ENCODE measurements at regions not wholly inside any gene's neighbourhood (a gene's known extent, or its start where the extent isn't known, plus 50 kb on each side); places are given as distances from the start of the nearest gene placed in this dataset.

DNA sequence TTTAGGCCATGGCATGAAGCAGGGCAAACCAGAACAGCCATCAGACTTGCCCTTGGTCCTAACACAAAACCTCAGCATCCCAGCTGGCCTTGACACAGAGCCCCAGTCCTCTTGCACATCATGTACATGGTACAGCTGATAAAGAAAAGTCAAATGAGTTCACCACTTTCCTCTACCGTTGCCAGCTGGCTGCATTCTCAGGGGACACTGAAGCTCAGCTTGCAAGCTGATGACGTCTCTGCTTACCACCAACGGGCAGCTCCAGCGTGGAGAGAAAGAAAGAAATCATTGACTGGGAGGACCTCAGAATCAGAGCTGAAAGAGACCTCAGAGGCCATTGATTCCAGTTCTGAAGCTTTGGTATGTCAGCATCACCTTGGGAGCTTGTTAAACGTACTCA lies 80.7 kb upstream of the CES5A start:
- H3K4me1 ChIP-seq (ENCODE audit: control insufficient read depth, insufficient read depth, low read length) = no peaks in the 10 kb centered on the region
- no peak overlapping the region for H3K4me3 ChIP-seq (ENCODE audit: low read length)
- no peaks in the 10 kb centered on the region for H3K27me3 ChIP-seq (ENCODE audit: control insufficient read depth, insufficient read depth, low read length)
- no peaks in the 10 kb centered on the region for H3K36me3 ChIP-seq (ENCODE audit: control insufficient read depth, insufficient read depth, low read length)
- H3K27ac ChIP-seq (ENCODE audit: low read length) = no peak overlapping the region
- no peaks in the 10 kb centered on the region for H3K9me3 ChIP-seq (replicated peaks; ENCODE audit: control insufficient read depth, low read depth, low read length)
- WGBS (ENCODE audit: insufficient coverage) = 44% methylated on average over 3 of the region's 5 CpGs
- DNase-seq = peak; percentile 13

DNA sequence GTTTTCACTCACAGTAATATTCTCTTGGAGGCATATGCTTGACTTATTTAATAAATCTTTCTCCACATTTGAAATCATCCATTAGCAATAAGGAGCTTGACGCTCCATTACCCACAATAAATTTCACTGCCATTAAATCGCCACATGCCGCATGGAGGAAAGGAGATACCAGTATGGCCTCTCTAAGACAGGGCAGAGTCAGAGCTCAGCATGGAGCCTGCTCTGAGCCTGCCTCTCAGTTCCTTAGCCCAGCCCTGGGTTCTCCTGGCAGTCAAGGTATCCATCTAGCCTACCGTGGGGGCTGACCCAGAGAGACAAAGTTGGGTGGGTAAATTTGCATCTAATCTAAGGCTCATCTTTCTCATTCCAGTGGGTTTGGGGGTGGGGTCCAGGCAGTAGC lies 80.3 kb upstream of the CES5A start:
- H3K27ac ChIP-seq (ENCODE audit: low read length) = no peak overlapping the region
- no peaks in the 10 kb centered on the region for H3K9me3 ChIP-seq (replicated peaks; ENCODE audit: control insufficient read depth, low read depth, low read length)
- WGBS (ENCODE audit: insufficient coverage) = 63% methylated on average over 3 of the region's 4 CpGs
- H3K27me3 ChIP-seq (ENCODE audit: control insufficient read depth, insufficient read depth, low read length) = no peaks in the 10 kb centered on the region
- H3K4me3 ChIP-seq (ENCODE audit: low read length) = no peak overlapping the region
- no peaks in the 10 kb centered on the region for H3K36me3 ChIP-seq (ENCODE audit: control insufficient read depth, insufficient read depth, low read length)
- DNase-seq = no peak
- H3K4me1 ChIP-seq (ENCODE audit: control insufficient read depth, insufficient read depth, low read length) = no peaks in the 10 kb centered on the region

DNA sequence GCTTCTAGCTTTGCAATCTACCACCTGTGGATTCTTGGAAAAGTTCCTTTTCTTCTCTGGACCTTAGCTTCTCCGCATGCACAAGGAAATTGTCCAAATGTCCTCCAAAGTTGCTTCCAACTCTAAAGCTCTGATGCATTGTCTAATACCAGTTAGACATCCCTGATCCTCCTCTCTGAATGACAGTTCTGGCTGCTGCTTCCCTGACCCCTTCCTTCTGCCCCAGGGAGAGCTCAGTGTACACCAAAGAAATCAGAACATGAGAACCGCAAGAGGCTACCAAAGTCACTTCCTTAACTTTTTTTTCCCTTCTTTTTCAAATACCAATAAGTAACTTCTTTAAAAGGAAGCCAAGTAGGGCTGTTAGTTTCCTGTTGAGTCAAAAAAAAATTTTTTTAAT lies 79.7 kb upstream of the CES5A start:
- Histone ChIP-seq H3K4me3 (ENCODE audit: low read length) (no peak overlapping the region), H3K27ac (ENCODE audit: low read length) (no peak overlapping the region), H3K4me1 (ENCODE audit: control insufficient read depth, insufficient read depth, low read length) (no peaks in the 10 kb centered on the region), H3K27me3 (ENCODE audit: control insufficient read depth, insufficient read depth, low read length) (no peaks in the 10 kb centered on the region), H3K9me3 (replicated peaks; ENCODE audit: control insufficient read depth, low read depth, low read length) (no peaks in the 10 kb centered on the region), H3K36me3 (ENCODE audit: control insufficient read depth, insufficient read depth, low read length) (no peaks in the 10 kb centered on the region)
- DNase-seq = no peak
- WGBS (ENCODE audit: insufficient coverage) = 40% methylated on average over 1 of the region's 2 CpGs

DNA sequence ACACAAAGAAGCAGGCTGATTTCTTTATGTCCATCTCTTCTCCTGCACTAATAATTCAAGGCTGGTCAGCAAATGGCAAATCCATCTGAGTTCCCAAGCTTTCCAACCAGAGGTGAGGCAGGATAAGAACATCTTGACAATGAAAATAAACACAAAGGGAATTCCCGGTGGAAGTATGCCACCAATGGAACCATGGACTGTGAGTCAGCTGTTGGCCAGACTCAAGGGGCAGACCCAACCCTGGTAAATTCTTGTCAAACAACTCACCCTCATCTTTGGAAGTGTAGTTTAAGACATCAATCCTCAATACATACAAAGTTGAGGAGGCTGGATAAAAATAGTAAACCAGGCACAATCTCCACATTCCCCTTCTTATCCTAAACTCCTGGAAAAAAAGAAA lies 74.3 kb upstream of the CES5A start:
- Histone ChIP-seq H3K4me3 (ENCODE audit: low read length) (no peak overlapping the region), H3K4me1 (ENCODE audit: control insufficient read depth, insufficient read depth, low read length) (peaks cover 1% of the 10 kb centered on the region), H3K9me3 (replicated peaks; ENCODE audit: control insufficient read depth, low read depth, low read length) (no peaks in the 10 kb centered on the region), H3K36me3 (ENCODE audit: control insufficient read depth, insufficient read depth, low read length) (no peaks in the 10 kb centered on the region), H3K27me3 (ENCODE audit: control insufficient read depth, insufficient read depth, low read length) (no peaks in the 10 kb centered on the region), H3K27ac (ENCODE audit: low read length) (no peak overlapping the region)
- WGBS (ENCODE audit: insufficient coverage) = no CpG with 5 or more reads among the region's 1 CpG
- no peak for DNase-seq

DNA sequence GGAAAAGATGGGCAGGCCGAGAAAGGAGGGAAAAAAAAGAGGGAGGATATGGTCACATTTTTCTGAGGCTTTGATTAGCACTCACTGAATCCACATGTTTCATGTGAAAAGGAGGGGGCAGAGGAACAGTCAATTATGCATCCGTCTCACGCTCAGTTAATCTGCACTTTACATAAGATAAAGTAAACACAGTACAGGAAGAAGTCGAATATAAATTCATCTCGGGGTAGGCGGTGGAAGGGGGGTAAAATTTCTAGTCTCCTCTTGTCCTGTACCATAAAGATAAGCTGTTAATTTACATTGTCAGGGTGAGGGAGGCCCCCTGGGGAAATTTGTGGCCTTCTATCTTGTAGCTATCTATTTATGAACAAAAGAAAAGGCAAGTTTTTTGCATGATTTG lies 73.1 kb upstream of the CES5A start:
- no peak overlapping the region for H3K4me3 ChIP-seq (ENCODE audit: low read length)
- no peak for DNase-seq
- no peaks in the 10 kb centered on the region for H3K9me3 ChIP-seq (replicated peaks; ENCODE audit: control insufficient read depth, low read depth, low read length)
- no peaks in the 10 kb centered on the region for H3K27me3 ChIP-seq (ENCODE audit: control insufficient read depth, insufficient read depth, low read length)
- H3K27ac ChIP-seq (ENCODE audit: low read length) = no peak overlapping the region
- peaks cover 2% of the 10 kb centered on the region for H3K4me1 ChIP-seq (ENCODE audit: control insufficient read depth, insufficient read depth, low read length)
- H3K36me3 ChIP-seq (ENCODE audit: control insufficient read depth, insufficient read depth, low read length) = no peaks in the 10 kb centered on the region
- WGBS (ENCODE audit: insufficient coverage) = no CpG with 5 or more reads among the region's 6 CpGs

DNA sequence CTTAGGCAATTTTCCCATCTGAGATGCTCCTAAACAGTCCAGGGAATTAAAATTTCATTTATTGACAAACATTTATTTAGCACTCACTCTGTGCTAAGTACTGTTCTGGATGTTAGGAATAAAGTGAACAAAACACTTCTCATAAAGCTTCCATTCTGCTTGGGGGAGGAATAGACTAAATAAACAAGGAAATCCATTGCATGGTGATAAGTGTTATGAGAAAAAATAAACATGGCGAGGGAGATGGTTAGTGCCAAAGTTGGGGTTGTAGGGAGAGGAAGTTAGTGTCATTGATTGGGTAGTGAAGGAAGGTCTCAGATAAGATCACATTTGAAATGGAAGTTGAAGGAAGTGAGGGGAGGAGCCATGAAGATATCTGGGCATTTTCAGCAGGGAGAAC lies 72.2 kb upstream of the CES5A start:
- no peak for DNase-seq
- H3K36me3 ChIP-seq (ENCODE audit: control insufficient read depth, insufficient read depth, low read length) = no peaks in the 10 kb centered on the region
- H3K27me3 ChIP-seq (ENCODE audit: control insufficient read depth, insufficient read depth, low read length) = no peaks in the 10 kb centered on the region
- H3K27ac ChIP-seq (ENCODE audit: low read length) = no peak overlapping the region
- no peaks in the 10 kb centered on the region for H3K9me3 ChIP-seq (replicated peaks; ENCODE audit: control insufficient read depth, low read depth, low read length)
- no peak overlapping the region for H3K4me3 ChIP-seq (ENCODE audit: low read length)
- H3K4me1 ChIP-seq (ENCODE audit: control insufficient read depth, insufficient read depth, low read length) = peaks cover 2% of the 10 kb centered on the region
- 85% methylated on average over 1 of the region's 1 CpG for WGBS (ENCODE audit: insufficient coverage)

DNA sequence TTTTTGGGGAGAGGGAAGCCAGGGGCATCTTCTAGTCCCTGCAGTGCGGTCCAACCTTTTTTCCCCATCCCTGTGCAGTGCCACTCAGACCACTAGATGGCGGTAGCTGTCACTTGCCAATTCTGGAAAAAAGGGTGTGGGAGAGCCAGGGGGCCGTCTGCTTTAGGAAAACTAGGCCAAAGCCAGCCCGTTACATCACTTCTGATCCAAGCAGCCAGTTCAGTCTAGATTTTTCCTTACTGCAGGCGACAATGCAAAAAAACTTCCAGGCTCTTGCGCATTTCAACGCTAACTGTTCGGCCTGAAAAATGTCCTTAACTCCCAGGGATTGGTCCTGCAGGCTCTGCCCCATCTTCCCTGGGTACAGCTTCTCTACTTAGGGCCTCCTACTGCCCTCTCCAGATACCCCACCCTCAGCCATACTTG lies 69.2 kb upstream of the CES5A start:
- Histone ChIP-seq H3K4me3 (ENCODE audit: low read length) (no peak overlapping the region), H3K36me3 (ENCODE audit: control insufficient read depth, insufficient read depth, low read length) (no peaks in the 10 kb centered on the region), H3K27ac (ENCODE audit: low read length) (no peak overlapping the region), H3K27me3 (ENCODE audit: control insufficient read depth, insufficient read depth, low read length) (no peaks in the 10 kb centered on the region), H3K9me3 (replicated peaks; ENCODE audit: control insufficient read depth, low read depth, low read length) (no peaks in the 10 kb centered on the region), H3K4me1 (ENCODE audit: control insufficient read depth, insufficient read depth, low read length) (peaks cover 2% of the 10 kb centered on the region)
- WGBS (ENCODE audit: insufficient coverage) = 26% methylated on average over 8 of the region's 8 CpGs
- peak; percentile 95 for DNase-seq

DNA sequence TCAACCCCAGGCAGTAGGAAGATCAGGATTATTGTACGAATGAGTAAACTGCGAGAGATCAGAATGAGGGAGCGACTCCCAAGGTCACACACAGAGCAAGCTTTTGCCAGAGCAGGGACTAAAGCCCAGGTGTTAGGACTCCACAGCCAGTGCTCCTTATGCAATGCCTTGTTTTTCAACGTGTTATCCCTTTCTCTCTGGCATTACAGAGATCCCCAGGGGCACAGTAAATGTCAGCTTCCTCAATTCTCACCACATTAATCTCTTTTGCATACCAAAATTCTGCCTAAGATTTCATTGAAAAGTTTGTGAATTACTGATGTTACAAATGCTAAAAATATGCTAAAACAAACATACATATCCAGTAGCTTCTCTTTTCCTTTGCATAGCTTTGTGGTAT lies 68.1 kb upstream of the CES5A start:
- no peak overlapping the region for H3K4me3 ChIP-seq (ENCODE audit: low read length)
- H3K4me1 ChIP-seq (ENCODE audit: control insufficient read depth, insufficient read depth, low read length) = peaks cover 2% of the 10 kb centered on the region
- 20% methylated on average over 2 of the region's 4 CpGs for WGBS (ENCODE audit: insufficient coverage)
- H3K27me3 ChIP-seq (ENCODE audit: control insufficient read depth, insufficient read depth, low read length) = no peaks in the 10 kb centered on the region
- no peaks in the 10 kb centered on the region for H3K36me3 ChIP-seq (ENCODE audit: control insufficient read depth, insufficient read depth, low read length)
- H3K9me3 ChIP-seq (replicated peaks; ENCODE audit: control insufficient read depth, low read depth, low read length) = no peaks in the 10 kb centered on the region
- H3K27ac ChIP-seq (ENCODE audit: low read length) = no peak overlapping the region
- DNase-seq = peak; percentile 49

DNA sequence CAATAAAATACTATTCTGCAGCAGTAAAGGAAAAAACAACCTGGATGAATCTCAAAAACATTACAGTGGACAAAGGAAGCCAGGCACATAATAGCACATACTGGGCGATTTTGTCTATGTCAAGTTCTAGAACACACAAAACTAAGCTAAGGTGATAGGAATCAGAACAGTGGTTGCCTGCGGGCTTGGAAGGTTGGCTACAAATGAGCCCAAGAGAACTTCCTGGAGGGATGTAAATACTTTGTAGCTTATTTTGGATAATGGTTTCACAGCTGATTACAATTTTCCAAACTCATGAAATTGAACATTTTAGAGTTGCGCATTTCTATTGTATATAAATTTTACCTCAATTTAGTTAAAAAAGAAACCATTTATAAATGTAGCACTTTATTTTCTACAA lies 67.6 kb upstream of the CES5A start:
- H3K27ac ChIP-seq (ENCODE audit: low read length) = no peak overlapping the region
- no peaks in the 10 kb centered on the region for H3K36me3 ChIP-seq (ENCODE audit: control insufficient read depth, insufficient read depth, low read length)
- no CpG with 5 or more reads among the region's 3 CpGs for WGBS (ENCODE audit: insufficient coverage)
- H3K9me3 ChIP-seq (replicated peaks; ENCODE audit: control insufficient read depth, low read depth, low read length) = no peaks in the 10 kb centered on the region
- DNase-seq = no peak
- no peak overlapping the region for H3K4me3 ChIP-seq (ENCODE audit: low read length)
- H3K4me1 ChIP-seq (ENCODE audit: control insufficient read depth, insufficient read depth, low read length) = peaks cover 4% of the 10 kb centered on the region
- H3K27me3 ChIP-seq (ENCODE audit: control insufficient read depth, insufficient read depth, low read length) = no peaks in the 10 kb centered on the region

DNA sequence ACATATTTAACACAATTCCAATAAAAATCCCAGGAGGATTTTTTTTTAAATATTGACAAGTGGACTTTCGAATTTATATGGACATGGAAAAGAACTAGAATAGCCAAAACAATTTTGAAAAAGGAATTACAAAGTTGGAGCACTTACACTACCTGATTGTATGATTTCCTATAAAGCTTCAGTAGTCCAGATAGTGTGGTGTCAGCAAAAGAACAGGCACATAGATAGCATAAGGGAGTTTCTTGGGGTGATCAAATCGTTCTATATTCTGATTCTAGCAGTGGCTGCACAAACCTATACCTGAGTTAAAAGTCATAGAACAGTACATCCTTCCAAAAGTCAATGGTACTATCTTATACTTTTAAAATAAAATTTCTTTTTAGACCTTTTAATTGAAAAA lies 66.4 kb upstream of the CES5A start:
- Histone ChIP-seq H3K4me3 (ENCODE audit: low read length) (no peak overlapping the region), H3K27ac (ENCODE audit: low read length) (no peak overlapping the region), H3K9me3 (replicated peaks; ENCODE audit: control insufficient read depth, low read depth, low read length) (no peaks in the 10 kb centered on the region), H3K27me3 (ENCODE audit: control insufficient read depth, insufficient read depth, low read length) (peaks cover 4% of the 10 kb centered on the region), H3K4me1 (ENCODE audit: control insufficient read depth, insufficient read depth, low read length) (peaks cover 8% of the 10 kb centered on the region), H3K36me3 (ENCODE audit: control insufficient read depth, insufficient read depth, low read length) (no peaks in the 10 kb centered on the region)
- WGBS (ENCODE audit: insufficient coverage) = no CpG with 5 or more reads among the region's 2 CpGs
- no peak for DNase-seq

DNA sequence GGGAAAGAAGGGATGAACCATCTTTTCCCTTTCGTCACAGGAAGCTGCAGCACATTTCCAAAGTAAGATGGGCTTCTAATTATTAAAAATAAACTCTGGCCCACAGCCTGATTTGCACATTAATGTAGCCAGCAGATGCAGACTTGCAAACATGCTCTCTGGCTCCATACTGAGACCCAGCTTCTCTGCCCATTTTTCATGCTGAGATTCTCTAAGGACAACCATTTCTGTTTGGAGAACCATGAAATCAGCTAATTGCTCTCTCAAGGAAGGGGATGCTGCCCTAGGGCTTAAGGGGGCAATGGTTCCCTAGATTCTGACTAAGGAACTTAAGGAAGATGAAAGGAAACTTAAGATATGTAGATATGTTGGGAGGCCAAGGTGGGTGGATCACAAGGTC lies 63.0 kb upstream of the CES5A start:
- peak; percentile 35 for DNase-seq
- Histone ChIP-seq H3K4me1 (ENCODE audit: control insufficient read depth, insufficient read depth, low read length) (peaks cover 7% of the 10 kb centered on the region), H3K36me3 (ENCODE audit: control insufficient read depth, insufficient read depth, low read length) (no peaks in the 10 kb centered on the region), H3K27ac (ENCODE audit: low read length) (no peak overlapping the region), H3K27me3 (ENCODE audit: control insufficient read depth, insufficient read depth, low read length) (peaks cover 4% of the 10 kb centered on the region), H3K4me3 (ENCODE audit: low read length) (no peak overlapping the region), H3K9me3 (replicated peaks; ENCODE audit: control insufficient read depth, low read depth, low read length) (no peaks in the 10 kb centered on the region)
- no CpG with 5 or more reads among the region's 1 CpG for WGBS (ENCODE audit: insufficient coverage)
